ENCODE measurements at regions not wholly inside any gene's neighbourhood (a gene's known extent, or its start where the extent isn't known, plus 50 kb on each side); places are given as distances from the start of the nearest gene placed in this dataset.

- TF ChIP-seq POLR2A (IDR thresholded peaks at IDR 0.05) (no peak), CTCF (IDR thresholded peaks at IDR 0.05) (no peak)
- WGBS, 2 donors: 63 to 69% methylated on average over 13 to 15 of the region's 18 CpGs
- Histone ChIP-seq H3K4me3 (replicated peaks in 1 of 3) (no peak overlapping the region), H3K36me3 (no peaks in the 10 kb centered on the region), H3K27me3 (no peaks in the 10 kb centered on the region), H3K9me3 (no peaks in the 10 kb centered on the region), H3K27ac (no peak overlapping the region), H3K4me1 (no peaks in the 10 kb centered on the region)
- intact Hi-C loops (cut with DNase I): no loop called here
- no peak for DNase-seq
These were observed 239.7 kb downstream of the CTTN start for GRCh38 chr11:70637949-70638583.

- intact Hi-C loops (cut with DNase I): no loop called here
- Histone ChIP-seq H3K27me3 (no peaks in the 10 kb centered on the region), H3K36me3 (no peaks in the 10 kb centered on the region), H3K9me3 (no peaks in the 10 kb centered on the region), H3K4me1 (no peaks in the 10 kb centered on the region), H3K4me3 (replicated peaks in 1 of 3) (no peak overlapping the region), H3K27ac (no peak overlapping the region)
- no peak for DNase-seq
- 92 to 93% methylated on average over 7 to 8 of the region's 8 CpGs for WGBS, 2 donors
- TF ChIP-seq POLR2A (IDR thresholded peaks at IDR 0.05): no peak
- TF ChIP-seq CTCF (IDR thresholded peaks at IDR 0.05): no peak
These were observed 242.1 kb downstream of the CTTN start for GRCh38 chr11:70640408-70640807.

GRCh38 chr11:70641369-70641768 lies 243.0 kb downstream of the CTTN start:
- no peak for DNase-seq
- 64 to 75% methylated on average over 12 of the region's 12 CpGs for WGBS, 2 donors
- no peaks in the 10 kb centered on the region for H3K27me3 ChIP-seq
- H3K4me3 ChIP-seq (replicated peaks in 1 of 3): no peak overlapping the region
- no peaks in the 10 kb centered on the region for H3K4me1 ChIP-seq
- no peak for TF ChIP-seq POLR2A (IDR thresholded peaks at IDR 0.05)
- TF ChIP-seq CTCF (IDR thresholded peaks at IDR 0.05): no peak
- H3K9me3 ChIP-seq: no peaks in the 10 kb centered on the region
- H3K36me3 ChIP-seq: no peaks in the 10 kb centered on the region
- intact Hi-C loops (cut with DNase I): no loop called here
- H3K27ac ChIP-seq: no peak overlapping the region

- no peak for TF ChIP-seq CTCF (IDR thresholded peaks at IDR 0.05)
- no peak for TF ChIP-seq POLR2A (IDR thresholded peaks at IDR 0.05)
- H3K27me3 ChIP-seq: no peaks in the 10 kb centered on the region
- H3K36me3 ChIP-seq: no peaks in the 10 kb centered on the region
- intact Hi-C loops (cut with DNase I): no loop called here
- H3K4me1 ChIP-seq: no peaks in the 10 kb centered on the region
- no peak for DNase-seq
- H3K27ac ChIP-seq: no peak overlapping the region
- no peak overlapping the region for H3K4me3 ChIP-seq (replicated peaks in 1 of 3)
- H3K9me3 ChIP-seq: no peaks in the 10 kb centered on the region
- WGBS, 2 donors: 80 to 83% methylated on average over 14 of the region's 14 CpGs
These were observed 243.9 kb downstream of the CTTN start for GRCh38 chr11:70642266-70642665.

GRCh38 chr11:70643642-70644041 lies 245.3 kb downstream of the CTTN start:
- no peak overlapping the region for H3K4me3 ChIP-seq (replicated peaks in 1 of 3)
- no peaks in the 10 kb centered on the region for H3K27me3 ChIP-seq
- 62 to 66% methylated on average over 9 of the region's 9 CpGs for WGBS, 2 donors
- intact Hi-C loops (cut with DNase I): no loop called here
- H3K9me3 ChIP-seq: no peaks in the 10 kb centered on the region
- no peak overlapping the region for H3K27ac ChIP-seq
- no peak for TF ChIP-seq POLR2A (IDR thresholded peaks at IDR 0.05)
- TF ChIP-seq CTCF (IDR thresholded peaks at IDR 0.05): no peak
- H3K4me1 ChIP-seq: no peaks in the 10 kb centered on the region
- H3K36me3 ChIP-seq: no peaks in the 10 kb centered on the region
- no peak for DNase-seq

Measured in thyroid gland (tissue), 4 donors.